IMR-90 (cell line): ENCODE measurements at regions not wholly inside any gene's neighbourhood (a gene's known extent, or its start where the extent isn't known, plus 50 kb on each side); places are given as distances from the start of the nearest gene placed in this dataset.

Source experiments
- ATAC-seq: fragments of 200-7000 bp; cut with Tn5 transposase; 2 replicates; pipeline ENCODE4 v1.9.1; 2020; ENCODE audit warnings: low read depth, mild to moderate bottlenecking, moderate library complexity
- BruUV-seq: library from RNA; stranded (reverse); fragments of 400-500 nt; replicated peaks from 2 replicates; lab custom pipeline; 2021; lab: Mats Ljungman, UMichigan
- CTCF ChIA-PET: fragments of 300-600 bp; formaldehyde crosslinking; extraction: SDS; loops from one replicate; lab custom pipeline; 2021; ENCODE audit warnings: antibody characterized with exemption; lab: Yijun Ruan, JAX
- POLR2A ChIA-PET: fragments of 300-600 bp; sonication (Branson Sonifier 250); formaldehyde crosslinking; loops from one replicate; lab custom pipeline; 2022; ENCODE audit warnings: antibody characterized with exemption; ENCODE audit not compliant: unreplicated experiment; lab: Charles Lee
- DNase-seq: peaks from one replicate; pipeline ENCODE4 v3.0.0; 2013
- H2AFZ ChIP-seq: replicated peaks from 2 replicates; pipeline ENCODE3; 2013; ENCODE audit warnings: low read length, mild to moderate bottlenecking; ENCODE audit not compliant: poor library complexity
- H2AK5ac ChIP-seq: 2 replicates; pipeline ENCODE4 v1.6.1; 2013; ENCODE audit warnings: low read depth, low read length, inconsistent platforms
- H2AK9ac ChIP-seq: replicated peaks from 2 replicates; pipeline ENCODE3; 2013; ENCODE audit warnings: mild to moderate bottlenecking, low read depth, low read length, moderate library complexity; ENCODE audit not compliant: poor library complexity
- H2BK120ac ChIP-seq: 2 replicates; pipeline ENCODE4 v1.6.1; 2013; ENCODE audit warnings: low read depth, low read length, inconsistent platforms
- H2BK15ac ChIP-seq: 3 replicates; pipeline ENCODE4 v1.6.1; 2013; ENCODE audit warnings: low read depth, low read length, inconsistent platforms
- H2BK20ac ChIP-seq: 2 replicates; pipeline ENCODE4 v1.6.1; 2013; ENCODE audit warnings: low read depth, mild to moderate bottlenecking, inconsistent platforms, low read length, moderate library complexity
- H2BK5ac ChIP-seq: 2 replicates; pipeline ENCODE4 v1.6.1; 2013; ENCODE audit warnings: mild to moderate bottlenecking, low read depth, low read length, inconsistent platforms; ENCODE audit not compliant: poor library complexity, severe bottlenecking
- H3K14ac ChIP-seq: replicated peaks from 2 replicates; pipeline ENCODE4 v1.6.1; 2013; ENCODE audit warnings: low read depth, low read length, inconsistent platforms
- H3K18ac ChIP-seq: 2 replicates; pipeline ENCODE4 v1.6.1; 2013; ENCODE audit warnings: low read depth, low read length, control low read depth
- H3K23ac ChIP-seq: 2 replicates; pipeline ENCODE4 v1.6.1; 2013; ENCODE audit warnings: low read depth, low read length, inconsistent platforms
- H3K27ac ChIP-seq: 2 replicates; pipeline ENCODE4 v1.5.1; 2013; ENCODE audit warnings: mild to moderate bottlenecking, control low read depth, low read length; ENCODE audit not compliant: insufficient read depth
- H3K27me3 ChIP-seq: 2 replicates; pipeline ENCODE4 v1.6.1; 2013; ENCODE audit warnings: low read length; ENCODE audit not compliant: control insufficient read depth, insufficient read depth
- H3K36me3 ChIP-seq: 2 replicates; pipeline ENCODE4 v1.6.1; 2013; ENCODE audit warnings: low read length, mixed read lengths; ENCODE audit not compliant: control insufficient read depth, insufficient read depth
- H3K4ac ChIP-seq: 2 replicates; pipeline ENCODE4 v1.6.1; 2013; ENCODE audit warnings: low read depth, low read length, inconsistent platforms
- H3K4me1 ChIP-seq: 2 replicates; pipeline ENCODE4 v1.6.1; 2013; ENCODE audit warnings: low read length, mixed read lengths; ENCODE audit not compliant: control insufficient read depth, insufficient read depth
- H3K4me2 ChIP-seq: 2 replicates; pipeline ENCODE4 v1.6.1; 2013; ENCODE audit warnings: low read depth, mild to moderate bottlenecking, control low read depth, low read length, moderate library complexity
- H3K4me3 ChIP-seq: 2 replicates; pipeline ENCODE4 v1.5.1; 2013; ENCODE audit warnings: low read depth, mild to moderate bottlenecking, control low read depth, low read length, moderate library complexity; ENCODE audit not compliant: insufficient read depth
- H3K56ac ChIP-seq: 2 replicates; pipeline ENCODE4 v1.6.1; 2013; ENCODE audit warnings: low read length, inconsistent platforms; ENCODE audit not compliant: insufficient read depth; ENCODE audit errors: extremely low read depth
- H3K79me1 ChIP-seq, 2 experiments: 2 replicates each; pipeline ENCODE4 v1.6.1; 2013; ENCODE audit warnings: low read length in 2 of 2, inconsistent platforms in 1 of 2, low read depth in 1 of 2
- H3K9ac ChIP-seq: 2 replicates; pipeline ENCODE4 v1.6.1; 2013; ENCODE audit warnings: low read depth, low read length, control low read depth
- H3K9me1 ChIP-seq: 2 replicates; pipeline ENCODE4 v1.6.1; 2013; ENCODE audit warnings: low read length, inconsistent platforms; ENCODE audit not compliant: insufficient read depth
- H3K9me3 ChIP-seq: 2 replicates; pipeline ENCODE4 v1.6.1; 2013; ENCODE audit warnings: low read length; ENCODE audit not compliant: control insufficient read depth, insufficient read depth
- H4K20me1 ChIP-seq: 2 replicates; pipeline ENCODE4 v1.6.1; 2013; ENCODE audit warnings: low read length, inconsistent platforms; ENCODE audit not compliant: insufficient read depth
- H4K5ac ChIP-seq: 2 replicates; pipeline ENCODE4 v1.6.1; 2013; ENCODE audit warnings: mild to moderate bottlenecking, low read depth, low read length, control low read depth
- H4K8ac ChIP-seq, 2 experiments: 2 replicates each; pipeline ENCODE4 v1.6.1; 2013; ENCODE audit warnings: low read depth in 2 of 2, low read length in 2 of 2, control low read depth in 1 of 2, inconsistent platforms in 1 of 2
- H4K91ac ChIP-seq: 2 replicates; pipeline ENCODE4 v1.6.1; 2013; ENCODE audit warnings: low read depth, low read length, inconsistent platforms; ENCODE audit not compliant: insufficient read depth
- BHLHE40 ChIP-seq: fragments of 150-350 bp; IDR thresholded peaks from 2 replicates; pipeline ENCODE4 v1.6.1; 2016; ENCODE audit warnings: mild to moderate bottlenecking, low read depth, low read length
- CEBPB ChIP-seq: IDR thresholded peaks from 2 replicates; pipeline ENCODE4 v1.6.1; 2012; ENCODE audit warnings: low read depth, low read length, improper control_type of control experiment
- CHD1 ChIP-seq: IDR thresholded peaks from 2 replicates; pipeline ENCODE4 v1.6.1; 2012; ENCODE audit warnings: low read depth, low read length, improper control_type of control experiment
- CTCF ChIP-seq: conservative IDR thresholded peaks from 2 replicates; pipeline ENCODE4 v1.5.1; 2012; ENCODE audit warnings: mild to moderate bottlenecking, low read depth, low read length, improper control_type of control experiment
- ELK1 ChIP-seq: fragments of 150-350 bp; IDR thresholded peaks from 2 replicates; pipeline ENCODE4 v1.6.1; 2016; ENCODE audit warnings: low read depth, mild to moderate bottlenecking, low read length, moderate library complexity, borderline replicate concordance
- FOS ChIP-seq: fragments of 150-350 bp; IDR thresholded peaks from 2 replicates; pipeline ENCODE4 v1.6.1; 2016; ENCODE audit warnings: low read depth, low read length
- MAFK ChIP-seq: IDR thresholded peaks from 2 replicates; pipeline ENCODE4 v1.6.1; 2012; ENCODE audit warnings: low read depth, low read length, improper control_type of control experiment
- MAZ ChIP-seq: IDR thresholded peaks from 2 replicates; pipeline ENCODE4 v1.6.1; 2012; ENCODE audit warnings: low read depth, mild to moderate bottlenecking, low read length, improper control_type of control experiment, moderate library complexity, borderline replicate concordance
- MXI1 ChIP-seq: IDR thresholded peaks from 2 replicates; pipeline ENCODE4 v1.6.1; 2012; ENCODE audit warnings: low read depth, mild to moderate bottlenecking, low read length, moderate library complexity, borderline replicate concordance
- NFE2L2 ChIP-seq: fragments of 150-350 bp; IDR thresholded peaks from 2 replicates; pipeline ENCODE4 v1.6.1; 2016; ENCODE audit warnings: low read depth, mild to moderate bottlenecking, low read length
- POLR2A ChIP-seq: IDR thresholded peaks from 2 replicates; pipeline ENCODE4 v1.6.1; 2012; ENCODE audit warnings: mild to moderate bottlenecking, low read depth, low read length
- RAD21 ChIP-seq: IDR thresholded peaks from 2 replicates; pipeline ENCODE4 v1.6.1; 2012; ENCODE audit warnings: low read length, improper control_type of control experiment
- RCOR1 ChIP-seq: IDR thresholded peaks from 2 replicates; pipeline ENCODE4 v1.6.1; 2012; ENCODE audit warnings: mild to moderate bottlenecking, low read length, improper control_type of control experiment; ENCODE audit not compliant: insufficient replicate concordance
- RFX5 ChIP-seq: IDR thresholded peaks from 2 replicates; pipeline ENCODE4 v1.8.0; 2012; ENCODE audit warnings: low read depth, mild to moderate bottlenecking, low read length, moderate library complexity
- SMC3 ChIP-seq: fragments of 150-350 bp; IDR thresholded peaks from 2 replicates; pipeline ENCODE4 v1.6.1; 2016; ENCODE audit warnings: low read depth, mild to moderate bottlenecking, antibody characterized with exemption, low read length, moderate library complexity
- USF2 ChIP-seq: fragments of 150-350 bp; IDR thresholded peaks from 2 replicates; pipeline ENCODE4 v1.6.1; 2017; ENCODE audit warnings: mild to moderate bottlenecking, antibody characterized with exemption, low read length, low read depth
- WGBS, 2 experiments: methylation state at CpG; one replicate each; pipeline versions ENCODE4 v1.1.5 to v1.1.7; 2013; ENCODE audit warnings: missing lambda C conversion rate in 2 of 2; ENCODE audit not compliant: insufficient read length in 1 of 2; ENCODE audit errors: extremely low coverage in 2 of 2; 5-methylcytosine and 5-hydroxymethylcytosine counted together
- dilution Hi-C: fragments of 300-500 bp; cut with HindIII; formaldehyde crosslinking; loops from one replicate; pipeline ENCODE4 v1.14.3; 2018; ENCODE audit warnings: low sequenced_read_pairs; ENCODE audit not compliant: unreplicated experiment
- in situ Hi-C: fragments of 300-500 bp; cut with MboI; formaldehyde crosslinking; loops from 3 replicates; pipeline ENCODE4 v1.14.3; 2019; ENCODE audit warnings: low sequenced_read_pairs, inconsistent platforms, mixed read lengths
- intact Hi-C: fragments of 100-400 bp; cut with micrococcal nuclease; formaldehyde crosslinking; loops from 2 replicates; pipeline ENCODE4 v1.10.0; 2022

GRCh38 chr4:173765751-173766150 is 235.7 kb upstream of the HAND2 start:
- Histone ChIP-seq H3K23ac (no peak overlapping the region), H3K27ac (no peak overlapping the region), H3K27me3 (no peaks in the 10 kb centered on the region), H3K4me3 (no peak overlapping the region), H2BK120ac (no peak overlapping the region), H3K18ac (no peak overlapping the region), H4K5ac (no peak overlapping the region), H3K9ac (no peak overlapping the region), H3K14ac (no peak overlapping the region), H2AK5ac (no peak overlapping the region), H3K9me3 (no peaks in the 10 kb centered on the region), H2AK9ac (no peak overlapping the region), H3K79me1 (no peaks in the 10 kb centered on the region), H3K56ac (no peak overlapping the region), H3K4ac (no peak overlapping the region), H3K4me1 (peaks cover 2% of the 10 kb centered on the region; the same call in 1 of the 2 replicates), H3K9me1 (no peaks in the 10 kb centered on the region), H2AFZ (no peak overlapping the region), H3K36me3 (no peaks in the 10 kb centered on the region), H3K4me2 (no peak overlapping the region), H2BK15ac (no peak overlapping the region), H2BK5ac (no peak overlapping the region), H4K91ac (no peak overlapping the region), H2BK20ac (no peak overlapping the region), H4K20me1 (no peaks in the 10 kb centered on the region), H4K8ac (no peak overlapping the region)
- no peak for TF ChIP-seq MXI1
- TF ChIP-seq CTCF = no peak
- TF ChIP-seq SMC3 = no peak
- TF ChIP-seq ELK1 = no peak
- no peak for TF ChIP-seq RAD21
- TF ChIP-seq RFX5 = no peak
- TF ChIP-seq BHLHE40 = no peak
- no peak for TF ChIP-seq MAZ
- TF ChIP-seq USF2 = no peak
- no peak for TF ChIP-seq FOS
- TF ChIP-seq MAFK = no peak
- no peak for TF ChIP-seq POLR2A
- TF ChIP-seq CHD1 = no peak
- no peak for TF ChIP-seq RCOR1
- TF ChIP-seq CEBPB = no peak
- no peak for TF ChIP-seq NFE2L2
- in situ Hi-C loops = no loop called here
- ChIA-PET POLR2A (no interaction called here), CTCF (no interaction called here)
- no peak for ATAC-seq
- WGBS, 2 experiments = 40% methylated on average over 1 of the region's 4 CpGs; no CpG with 5 or more reads in 1 of the 2 experiments
- intact Hi-C loops = no loop called here
- dilution Hi-C loops = no loop called here
- no peak for DNase-seq
- BruUV-seq = no TSS peak
